Muscle of leg (tissue), 3 donors: ENCODE measurements at regions not wholly inside any gene's neighbourhood (a gene's known extent, or its start where the extent isn't known, plus 50 kb on each side); places are given as distances from the start of the nearest gene placed in this dataset.
"Not testable (repeated sequence)": the region's sequence is repeated elsewhere in the genome, so short reads cannot be mapped to it uniquely, and the experiment has no call there.

ENCODE experiments used
- DNase-seq: peaks from one replicate; pipeline ENCODE4 v3.0.0; 2013
- H3K27ac ChIP-seq: one replicate; pipeline ENCODE4 v1.5.1; 2013; ENCODE audit warnings: mild to moderate bottlenecking, low read length, control low read depth
- H3K27me3 ChIP-seq: one replicate; pipeline ENCODE4 v1.6.1; 2013; ENCODE audit warnings: low read length; ENCODE audit not compliant: control insufficient read depth, insufficient read depth
- H3K36me3 ChIP-seq: one replicate; pipeline ENCODE4 v1.6.1; 2013; ENCODE audit warnings: low read length; ENCODE audit not compliant: control insufficient read depth, insufficient read depth
- H3K4me1 ChIP-seq: one replicate; pipeline ENCODE4 v1.6.1; 2013; ENCODE audit warnings: low read length; ENCODE audit not compliant: control insufficient read depth, insufficient read depth
- H3K4me3 ChIP-seq: one replicate; pipeline ENCODE4 v1.5.1; 2013; ENCODE audit warnings: low read length, control low read depth
- H3K9me3 ChIP-seq: replicated peaks from 2 replicates; pipeline ENCODE4 v1.6.1; 2013; ENCODE audit warnings: low read depth, low read length; ENCODE audit not compliant: control insufficient read depth
- WGBS: methylation state at CpG from one replicate; pipeline ENCODE4 v1.1.5; 2013; ENCODE audit warnings: missing lambda C conversion rate; ENCODE audit not compliant: insufficient coverage; 5-methylcytosine and 5-hydroxymethylcytosine counted together

- H3K36me3 ChIP-seq = no peaks in the 10 kb centered on the region
- H3K9me3 ChIP-seq = no peaks in the 10 kb centered on the region
- no peak for DNase-seq
- no peak overlapping the region for H3K27ac ChIP-seq
- WGBS = no CpG with 5 or more reads among the region's 2 CpGs
- no peaks in the 10 kb centered on the region for H3K4me1 ChIP-seq
- H3K27me3 ChIP-seq = no peaks in the 10 kb centered on the region
- no peak overlapping the region for H3K4me3 ChIP-seq
Measured at GRCh38 chr1:102178480-102178879, 181.8 kb upstream of the OLFM3 start.

GRCh38 chr1:102174259-102174863, 177.6 kb upstream of the OLFM3 start:
- no peaks in the 10 kb centered on the region for H3K9me3 ChIP-seq
- H3K36me3 ChIP-seq = no peaks in the 10 kb centered on the region
- H3K4me1 ChIP-seq = no peaks in the 10 kb centered on the region
- DNase-seq = no peak
- no peak overlapping the region for H3K4me3 ChIP-seq
- no peak overlapping the region for H3K27ac ChIP-seq
- no CpG with 5 or more reads among the region's 2 CpGs for WGBS
- no peaks in the 10 kb centered on the region for H3K27me3 ChIP-seq

- no peak for DNase-seq
- Histone ChIP-seq H3K9me3 (no peaks in the 10 kb centered on the region), H3K27ac (no peak overlapping the region), H3K27me3 (no peaks in the 10 kb centered on the region), H3K4me1 (no peaks in the 10 kb centered on the region), H3K4me3 (no peak overlapping the region), H3K36me3 (no peaks in the 10 kb centered on the region)
- no CpG with 5 or more reads among the region's 1 CpG for whole genome bisulfite sequencing
Measured at GRCh38 chr1:102172200-102172599, 175.5 kb upstream of the OLFM3 start.

- no peaks in the 10 kb centered on the region for H3K27me3 ChIP-seq
- 40% methylated on average over 1 of the region's 1 CpG for WGBS
- H3K27ac ChIP-seq = no peak overlapping the region
- no peak for DNase-seq
- no peak overlapping the region for H3K4me3 ChIP-seq
- H3K4me1 ChIP-seq = no peaks in the 10 kb centered on the region
- no peaks in the 10 kb centered on the region for H3K9me3 ChIP-seq
- H3K36me3 ChIP-seq = no peaks in the 10 kb centered on the region
Measured at GRCh38 chr1:102163799-102164198, 167.1 kb upstream of the OLFM3 start.

- no CpG with 5 or more reads among the region's 3 CpGs for WGBS
- no peak for DNase-seq
Measured at GRCh38 chr1:102151242-102151641, 154.5 kb upstream of the OLFM3 start.

GRCh38 chr1:102120910-102121309, 124.2 kb upstream of the OLFM3 start:
- Histone ChIP-seq H3K27me3 (no peaks in the 10 kb centered on the region), H3K4me3 (no peak overlapping the region), H3K9me3 (no peaks in the 10 kb centered on the region), H3K27ac (no peak overlapping the region), H3K36me3 (no peaks in the 10 kb centered on the region), H3K4me1 (no peaks in the 10 kb centered on the region)
- WGBS = 72% methylated on average over 4 of the region's 4 CpGs
- no peak for DNase-seq

More at GRCh38 chr1:102151242-102151641, 154.5 kb upstream of the OLFM3 start:
- Histone ChIP-seq H3K9me3 (no peaks in the 10 kb centered on the region), H3K36me3 (no peaks in the 10 kb centered on the region), H3K27ac (no peak overlapping the region), H3K27me3 (no peaks in the 10 kb centered on the region), H3K4me3 (no peak overlapping the region), H3K4me1 (no peaks in the 10 kb centered on the region)

- WGBS = no CpG with 5 or more reads among the region's 3 CpGs
- H3K36me3 ChIP-seq = no peaks in the 10 kb centered on the region
- no peak overlapping the region for H3K27ac ChIP-seq
- no peaks in the 10 kb centered on the region for H3K9me3 ChIP-seq
- H3K4me3 ChIP-seq = no peak overlapping the region
- H3K27me3 ChIP-seq = no peaks in the 10 kb centered on the region
- DNase-seq = no peak
- no peaks in the 10 kb centered on the region for H3K4me1 ChIP-seq
Measured at GRCh38 chr1:102118150-102118549, 121.4 kb upstream of the OLFM3 start.

GRCh38 chr1:102110586-102110985, 113.9 kb upstream of the OLFM3 start:
- DNase-seq = no peak
- 89% methylated on average over 2 of the region's 3 CpGs for WGBS
- Histone ChIP-seq H3K27ac (no peak overlapping the region), H3K4me1 (no peaks in the 10 kb centered on the region), H3K36me3 (no peaks in the 10 kb centered on the region), H3K4me3 (no peak overlapping the region), H3K27me3 (no peaks in the 10 kb centered on the region), H3K9me3 (no peaks in the 10 kb centered on the region)

GRCh38 chr1:102109493-102109892, 112.8 kb upstream of the OLFM3 start:
- not testable (repeated sequence) for H3K27ac ChIP-seq, H3K4me1 ChIP-seq, H3K27me3 ChIP-seq, H3K9me3 ChIP-seq, H3K4me3 ChIP-seq, H3K36me3 ChIP-seq, DNase-seq
- WGBS = no CpG with 5 or more reads among the region's 2 CpGs

- 20% methylated on average over 1 of the region's 3 CpGs for WGBS
- no peaks in the 10 kb centered on the region for H3K27me3 ChIP-seq
- H3K9me3 ChIP-seq = no peaks in the 10 kb centered on the region
- no peak overlapping the region for H3K4me3 ChIP-seq
- no peak overlapping the region for H3K27ac ChIP-seq
- no peaks in the 10 kb centered on the region for H3K36me3 ChIP-seq
- no peak for DNase-seq
- H3K4me1 ChIP-seq = no peaks in the 10 kb centered on the region
Measured at GRCh38 chr1:102107441-102107840, 110.7 kb upstream of the OLFM3 start.

GRCh38 chr1:102105931-102106550, 109.3 kb upstream of the OLFM3 start:
- no peak overlapping the region for H3K27ac ChIP-seq
- H3K9me3 ChIP-seq = no peaks in the 10 kb centered on the region
- WGBS = no CpG with 5 or more reads among the region's 3 CpGs
- no peaks in the 10 kb centered on the region for H3K36me3 ChIP-seq
- no peak overlapping the region for H3K4me3 ChIP-seq
- H3K4me1 ChIP-seq = no peaks in the 10 kb centered on the region
- DNase-seq = no peak
- no peaks in the 10 kb centered on the region for H3K27me3 ChIP-seq
